Muscle of arm (tissue), 1 donor: ENCODE measurements at regions not wholly inside any gene's neighbourhood (a gene's known extent, or its start where the extent isn't known, plus 50 kb on each side); places are given as distances from the start of the nearest gene placed in this dataset.
"Not testable (repeated sequence)": the region's sequence is repeated elsewhere in the genome, so short reads cannot be mapped to it uniquely, and the experiment has no call there.

Experiments
- DNase-seq: peaks from one replicate; pipeline ENCODE4 v3.0.0-alpha.2; 2013

- no peak for DNase-seq
These were observed 92.2 kb upstream of the GATB start for GRCh38 chr4:151853034-151853433.

GRCh38 chr4:151852202-151852601 is 91.4 kb upstream of the GATB start:
- DNase-seq, result no peak

DNA sequence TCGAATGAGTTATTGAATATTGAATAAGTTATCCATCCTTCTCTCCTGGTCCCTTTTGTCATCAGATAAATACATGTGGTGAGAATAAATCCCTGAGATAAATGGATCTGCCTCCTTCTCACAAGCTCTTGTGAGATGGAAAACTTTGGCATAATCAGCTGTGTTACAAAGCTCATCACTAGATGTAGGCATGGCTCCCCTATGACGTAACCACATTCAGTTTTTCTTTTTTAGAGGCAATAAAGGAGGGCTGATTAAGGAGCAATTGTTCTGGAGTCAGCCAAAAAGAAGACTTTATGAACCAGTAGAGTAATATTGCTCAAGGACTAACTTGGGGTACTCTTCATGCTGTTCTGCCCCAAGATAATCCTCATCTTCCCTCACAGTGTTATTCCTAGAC is 90.5 kb upstream of the GATB start:
- DNase-seq, result no peak

- no peak for DNase-seq
These were observed 90.0 kb upstream of the GATB start for GRCh38 chr4:151850791-151851213.

GRCh38 chr4:151845551-151845950 is 84.7 kb upstream of the GATB start:
- not testable (repeated sequence) for DNase-seq

DNA sequence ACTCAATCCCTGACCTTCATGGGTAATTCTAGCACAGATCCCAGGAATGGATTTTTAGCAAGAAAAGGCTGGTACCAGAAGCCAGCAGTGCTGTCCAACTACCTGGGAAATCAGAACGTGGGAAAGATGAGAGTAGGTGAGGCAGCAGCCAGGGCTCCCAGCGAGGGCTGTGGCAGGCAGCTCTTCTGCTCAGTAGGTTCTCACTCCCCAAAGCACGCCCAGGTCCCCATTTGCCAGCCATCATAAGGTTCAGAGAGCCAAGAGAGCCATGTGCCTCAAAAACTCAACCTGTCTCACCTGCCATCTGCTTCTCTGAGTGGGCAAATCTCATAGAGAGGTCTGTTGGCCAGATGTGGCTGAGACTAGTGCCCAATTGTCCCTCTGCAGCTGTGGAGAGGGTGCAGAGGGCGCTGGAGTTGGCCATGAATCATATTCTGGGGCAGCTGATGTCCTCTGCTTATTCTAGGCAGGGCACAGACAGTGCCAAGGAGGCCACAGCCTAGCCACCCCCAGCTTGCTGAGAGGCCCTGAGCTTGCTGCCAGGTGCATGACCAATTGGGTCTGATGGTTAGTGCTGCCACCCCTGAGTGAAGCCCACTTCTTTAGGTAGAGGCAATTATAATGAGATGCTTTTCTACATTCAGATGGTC is 81.7 kb upstream of the GATB start:
- DNase-seq, result no peak

DNA sequence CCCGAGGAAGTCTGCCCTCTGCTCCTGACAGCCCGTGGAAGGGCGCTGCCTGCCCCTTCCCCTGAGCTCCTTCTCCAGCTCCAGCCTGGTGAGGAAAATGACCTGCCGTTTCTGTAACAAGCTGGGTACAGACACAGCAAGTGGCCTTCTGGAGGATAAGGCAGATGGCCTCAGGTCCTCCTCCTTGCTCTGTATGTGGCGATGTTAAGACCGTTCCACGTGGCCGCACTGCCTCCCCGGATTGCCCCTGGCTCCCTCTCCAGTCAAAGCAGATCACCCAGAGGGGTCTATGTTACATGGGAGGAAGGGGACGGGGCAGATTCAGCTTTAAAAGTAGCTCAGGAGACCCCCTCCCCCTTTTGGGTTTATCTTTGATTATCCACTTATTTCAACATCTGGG is 80.3 kb upstream of the GATB start:
- no peak for DNase-seq

DNA sequence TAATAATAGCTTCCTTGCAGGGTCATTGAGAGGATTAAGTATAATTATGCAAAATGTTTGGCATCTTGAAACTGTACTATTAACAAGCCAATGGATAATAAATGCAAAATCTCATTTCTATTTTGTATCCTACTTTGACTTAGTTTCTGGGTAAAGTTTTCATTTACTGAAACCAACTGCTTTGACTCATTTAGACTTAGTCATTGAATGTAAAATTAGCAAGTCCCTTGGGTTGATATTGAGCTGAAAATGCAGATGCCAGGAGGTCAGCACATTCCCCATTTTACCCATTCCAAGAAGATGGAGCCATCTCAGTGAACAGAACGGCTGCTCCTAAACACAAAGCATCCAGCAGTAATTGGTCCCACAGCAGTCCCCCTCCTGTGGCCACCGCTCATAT is 74.7 kb upstream of the GATB start:
- no peak for DNase-seq

- DNase-seq, result no peak
These were observed 72.4 kb upstream of the GATB start for GRCh38 chr4:151833174-151833573.

GRCh38 chr4:151831526-151831925 is 70.7 kb upstream of the GATB start:
- DNase-seq, result no peak

- no peak for DNase-seq
These were observed 69.4 kb upstream of the GATB start for GRCh38 chr4:151830168-151830567.

DNA sequence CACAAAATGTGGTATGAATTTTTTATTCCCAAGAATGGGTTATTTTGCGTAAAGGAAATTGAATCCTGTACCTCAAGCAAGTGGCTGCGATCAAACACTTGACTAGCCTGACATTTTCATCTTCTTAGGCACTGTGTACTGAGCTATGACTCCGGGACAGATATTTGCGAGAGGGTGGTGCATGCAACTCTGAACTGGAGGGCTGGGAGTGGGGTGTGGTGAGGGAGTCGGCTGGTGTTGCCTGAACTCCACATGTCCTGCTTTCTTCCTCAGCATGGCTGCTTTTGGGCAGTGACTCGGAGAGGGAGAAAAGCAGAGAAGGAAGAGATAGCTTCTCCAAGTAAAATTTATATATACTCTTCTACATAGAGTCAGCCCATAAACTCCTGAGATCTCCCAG is 68.5 kb upstream of the GATB start:
- DNase-seq, result no peak

DNA sequence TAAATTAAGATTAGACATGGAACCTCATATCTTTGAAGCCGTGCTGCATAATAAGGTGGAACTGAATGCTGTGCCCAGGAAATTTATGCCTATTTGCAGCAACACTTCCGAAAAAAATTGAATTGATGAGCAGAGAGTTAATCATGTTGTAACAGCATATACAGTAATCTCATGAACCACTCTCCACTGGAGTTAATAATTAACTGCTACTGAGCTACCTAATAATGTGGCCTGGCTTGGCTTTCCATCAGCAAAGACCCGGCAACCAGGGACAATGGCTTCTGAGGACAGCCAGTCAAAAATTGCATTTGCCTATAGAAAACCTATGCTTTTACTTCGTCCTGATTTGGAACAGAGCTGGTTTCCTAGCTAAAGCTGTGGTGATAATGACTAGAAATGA is 63.8 kb upstream of the GATB start:
- no peak for DNase-seq

- no peak for DNase-seq
These were observed 61.5 kb upstream of the GATB start for GRCh38 chr4:151822331-151822730.

GRCh38 chr4:151820004-151820403 is 59.2 kb upstream of the GATB start:
- no peak for DNase-seq

GRCh38 chr4:151811403-151811802 is 50.6 kb upstream of the GATB start:
- no peak for DNase-seq
